A673 (cell line): ENCODE measurements at regions not wholly inside any gene's neighbourhood (a gene's known extent, or its start where the extent isn't known, plus 50 kb on each side); places are given as distances from the start of the nearest gene placed in this dataset.

Source experiments
- EZH2 ChIP-seq: fragments of 200-600 bp; sonication (generic); IDR thresholded peaks from 2 replicates; pipeline ENCODE4 v1.6.1; 2017; ENCODE audit warnings: borderline replicate concordance, low read depth, mild to moderate bottlenecking, mixed read lengths, antibody characterized with exemption, low read length; ENCODE audit not compliant: poor library complexity, severe bottlenecking
- TF ChIP-seq, protein P1 (sequence below): fragments of 300-800, 200-600 bp; sonication (generic); conservative IDR thresholded peaks from 2 replicates; pipeline ENCODE4 v1.5.1; 2017; ENCODE audit warnings: low read depth, mild to moderate bottlenecking, antibody characterized with exemption, low read length, moderate library complexity, mixed read lengths

DNA sequence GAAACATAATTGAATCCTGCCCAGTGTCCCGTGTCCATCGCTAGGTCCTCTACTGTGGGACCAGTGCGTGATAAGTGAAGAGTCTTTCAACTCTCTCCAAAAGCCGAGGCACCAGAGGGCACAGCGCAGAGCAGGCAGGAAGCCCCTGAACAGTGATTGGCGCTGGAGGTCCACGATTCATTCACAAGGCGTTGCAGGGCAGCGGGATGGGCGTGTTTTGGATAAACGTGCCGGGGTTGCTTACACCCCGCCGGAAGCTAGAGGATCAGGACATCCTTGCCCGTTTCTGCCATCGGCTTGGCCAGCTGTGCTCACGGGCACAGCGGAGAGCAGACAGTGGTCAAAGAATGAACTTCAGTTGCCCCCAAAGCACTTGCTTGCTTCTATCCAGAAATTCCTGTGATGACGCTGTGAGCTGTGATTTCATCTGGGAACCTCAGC is 86.0 kb upstream of the PFKP start:
- TF ChIP-seq, protein P1, sequence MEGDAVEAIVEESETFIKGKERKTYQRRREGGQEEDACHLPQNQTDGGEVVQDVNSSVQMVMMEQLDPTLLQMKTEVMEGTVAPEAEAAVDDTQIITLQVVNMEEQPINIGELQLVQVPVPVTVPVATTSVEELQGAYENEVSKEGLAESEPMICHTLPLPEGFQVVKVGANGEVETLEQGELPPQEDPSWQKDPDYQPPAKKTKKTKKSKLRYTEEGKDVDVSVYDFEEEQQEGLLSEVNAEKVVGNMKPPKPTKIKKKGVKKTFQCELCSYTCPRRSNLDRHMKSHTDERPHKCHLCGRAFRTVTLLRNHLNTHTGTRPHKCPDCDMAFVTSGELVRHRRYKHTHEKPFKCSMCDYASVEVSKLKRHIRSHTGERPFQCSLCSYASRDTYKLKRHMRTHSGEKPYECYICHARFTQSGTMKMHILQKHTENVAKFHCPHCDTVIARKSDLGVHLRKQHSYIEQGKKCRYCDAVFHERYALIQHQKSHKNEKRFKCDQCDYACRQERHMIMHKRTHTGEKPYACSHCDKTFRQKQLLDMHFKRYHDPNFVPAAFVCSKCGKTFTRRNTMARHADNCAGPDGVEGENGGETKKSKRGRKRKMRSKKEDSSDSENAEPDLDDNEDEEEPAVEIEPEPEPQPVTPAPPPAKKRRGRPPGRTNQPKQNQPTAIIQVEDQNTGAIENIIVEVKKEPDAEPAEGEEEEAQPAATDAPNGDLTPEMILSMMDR: no peak
- TF ChIP-seq EZH2: no peak
